ENCODE measurements at regions not wholly inside any gene's neighbourhood (a gene's known extent, or its start where the extent isn't known, plus 50 kb on each side); places are given as distances from the start of the nearest gene placed in this dataset.
A peak's percentile ranks its signal among the peaks of the same experiment; 100 is the strongest.

DNA sequence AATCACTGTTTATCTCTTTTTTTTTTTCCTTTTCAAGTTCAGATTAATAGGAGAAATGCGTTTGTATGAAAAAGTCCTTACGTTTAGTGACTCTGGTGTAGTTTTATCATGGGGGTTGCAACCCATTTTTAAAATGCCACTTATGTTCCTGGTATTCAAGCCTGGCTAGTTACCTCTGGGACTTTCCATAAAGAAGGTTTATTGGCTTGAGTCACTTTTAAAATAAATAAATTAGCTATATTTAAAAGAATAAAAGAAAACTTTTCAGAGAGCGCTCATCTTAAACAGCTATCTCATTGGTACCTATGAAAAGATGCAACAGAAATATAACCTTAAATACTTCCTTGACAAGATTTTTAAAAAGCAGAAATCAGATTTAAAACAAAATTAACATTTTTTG, 275.0 kb upstream of the IL1RAPL1 start:
- no peaks in the 10 kb centered on the region for H3K4me1 ChIP-seq (ENCODE audit: low read depth)
- no peak overlapping the region for H3K4me3 ChIP-seq
- H3K36me3 ChIP-seq: no peaks in the 10 kb centered on the region
- H3K27me3 ChIP-seq: no peaks in the 10 kb centered on the region
- TF ChIP-seq, protein P1, sequence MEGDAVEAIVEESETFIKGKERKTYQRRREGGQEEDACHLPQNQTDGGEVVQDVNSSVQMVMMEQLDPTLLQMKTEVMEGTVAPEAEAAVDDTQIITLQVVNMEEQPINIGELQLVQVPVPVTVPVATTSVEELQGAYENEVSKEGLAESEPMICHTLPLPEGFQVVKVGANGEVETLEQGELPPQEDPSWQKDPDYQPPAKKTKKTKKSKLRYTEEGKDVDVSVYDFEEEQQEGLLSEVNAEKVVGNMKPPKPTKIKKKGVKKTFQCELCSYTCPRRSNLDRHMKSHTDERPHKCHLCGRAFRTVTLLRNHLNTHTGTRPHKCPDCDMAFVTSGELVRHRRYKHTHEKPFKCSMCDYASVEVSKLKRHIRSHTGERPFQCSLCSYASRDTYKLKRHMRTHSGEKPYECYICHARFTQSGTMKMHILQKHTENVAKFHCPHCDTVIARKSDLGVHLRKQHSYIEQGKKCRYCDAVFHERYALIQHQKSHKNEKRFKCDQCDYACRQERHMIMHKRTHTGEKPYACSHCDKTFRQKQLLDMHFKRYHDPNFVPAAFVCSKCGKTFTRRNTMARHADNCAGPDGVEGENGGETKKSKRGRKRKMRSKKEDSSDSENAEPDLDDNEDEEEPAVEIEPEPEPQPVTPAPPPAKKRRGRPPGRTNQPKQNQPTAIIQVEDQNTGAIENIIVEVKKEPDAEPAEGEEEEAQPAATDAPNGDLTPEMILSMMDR (IDR thresholded peaks at IDR 0.05; ENCODE audit: low read depth, low read length): no peak
- H3K9me3 ChIP-seq (ENCODE audit: low read depth): no peaks in the 10 kb centered on the region
- DNase-seq (ENCODE audit: low read depth in 1 of 2, low spot score in 1 of 2): no peak
- H3K27ac ChIP-seq: no peak overlapping the region

GRCh38 chrX:28311466-28311865, 275.8 kb upstream of the IL1RAPL1 start:
- Histone ChIP-seq H3K4me3 (no peak overlapping the region), H3K9me3 (ENCODE audit: low read depth) (no peaks in the 10 kb centered on the region), H3K27ac (no peak overlapping the region), H3K27me3 (no peaks in the 10 kb centered on the region), H3K4me1 (ENCODE audit: low read depth) (no peaks in the 10 kb centered on the region), H3K36me3 (no peaks in the 10 kb centered on the region)
- no peak for DNase-seq (ENCODE audit: low read depth in 1 of 2, low spot score in 1 of 2)
- TF ChIP-seq, protein P1 (IDR thresholded peaks at IDR 0.05; ENCODE audit: low read depth, low read length): no peak

GRCh38 chrX:28303486-28303885, 283.8 kb upstream of the IL1RAPL1 start:
- TF ChIP-seq, protein P1 (IDR thresholded peaks at IDR 0.05; ENCODE audit: low read depth, low read length): no peak
- DNase-seq (ENCODE audit: low read depth in 1 of 2, low spot score in 1 of 2): peak in 1 of 2 donors; percentile 1
- Histone ChIP-seq H3K9me3 (ENCODE audit: low read depth) (no peaks in the 10 kb centered on the region), H3K4me1 (ENCODE audit: low read depth) (no peaks in the 10 kb centered on the region), H3K27me3 (no peaks in the 10 kb centered on the region), H3K4me3 (no peak overlapping the region), H3K27ac (no peak overlapping the region), H3K36me3 (no peaks in the 10 kb centered on the region)

DNA sequence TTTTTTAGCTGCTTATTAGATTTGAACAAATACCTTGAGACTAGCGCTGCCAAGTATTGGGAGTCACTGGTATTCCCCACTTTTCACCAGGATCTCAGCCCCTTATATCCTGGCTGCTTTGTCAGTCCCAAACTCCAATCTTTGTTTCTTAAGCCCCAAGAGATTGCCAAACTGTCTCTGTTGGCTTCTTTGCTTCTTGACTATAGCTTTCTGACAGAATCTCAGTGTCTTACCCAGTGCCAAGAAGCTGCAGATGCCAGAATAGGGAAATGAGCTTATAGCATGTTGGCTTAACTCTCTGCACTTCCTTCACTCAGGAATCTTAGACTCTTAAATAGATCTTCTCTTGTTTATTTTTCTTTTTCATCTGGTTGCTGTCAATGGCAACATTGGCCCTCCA, 297.5 kb upstream of the DCAF8L1 start:
- no peaks in the 10 kb centered on the region for H3K36me3 ChIP-seq
- DNase-seq (ENCODE audit: low read depth in 1 of 2, low spot score in 1 of 2): no peak
- H3K4me3 ChIP-seq: no peak overlapping the region
- H3K9me3 ChIP-seq (ENCODE audit: low read depth): no peaks in the 10 kb centered on the region
- TF ChIP-seq, protein P1 (IDR thresholded peaks at IDR 0.05; ENCODE audit: low read depth, low read length): no peak
- H3K27me3 ChIP-seq: no peaks in the 10 kb centered on the region
- H3K4me1 ChIP-seq (ENCODE audit: low read depth): no peaks in the 10 kb centered on the region
- H3K27ac ChIP-seq: no peak overlapping the region

- H3K9me3 ChIP-seq (ENCODE audit: low read depth): no peaks in the 10 kb centered on the region
- H3K4me1 ChIP-seq (ENCODE audit: low read depth): no peaks in the 10 kb centered on the region
- no peak for DNase-seq (ENCODE audit: low read depth in 1 of 2, low spot score in 1 of 2)
- H3K27ac ChIP-seq: no peak overlapping the region
- H3K36me3 ChIP-seq: no peaks in the 10 kb centered on the region
- TF ChIP-seq, protein P1 (IDR thresholded peaks at IDR 0.05; ENCODE audit: low read depth, low read length): no peak
- H3K4me3 ChIP-seq: no peak overlapping the region
- H3K27me3 ChIP-seq: no peaks in the 10 kb centered on the region
These were observed 297.0 kb upstream of the DCAF8L1 start for GRCh38 chrX:28278251-28278650.

- Histone ChIP-seq H3K27me3 (no peaks in the 10 kb centered on the region), H3K27ac (no peak overlapping the region), H3K9me3 (ENCODE audit: low read depth) (no peaks in the 10 kb centered on the region), H3K36me3 (no peaks in the 10 kb centered on the region), H3K4me1 (ENCODE audit: low read depth) (no peaks in the 10 kb centered on the region), H3K4me3 (no peak overlapping the region)
- TF ChIP-seq, protein P1 (IDR thresholded peaks at IDR 0.05; ENCODE audit: low read depth, low read length): no peak
- peak in 1 of 2 donors; percentile 2 for DNase-seq (ENCODE audit: low read depth in 1 of 2, low spot score in 1 of 2)
These were observed 292.5 kb upstream of the DCAF8L1 start for GRCh38 chrX:28273736-28274135.
